Fibroblast of villous mesenchyme (primary cell): ENCODE measurements at regions not wholly inside any gene's neighbourhood (a gene's known extent, or its start where the extent isn't known, plus 50 kb on each side); places are given as distances from the start of the nearest gene placed in this dataset.

Experiments
- DNase-seq: peaks from one replicate; pipeline ENCODE4 v3.0.0-alpha.2; 2010; ENCODE audit warnings: low read depth
- H3K4me3 ChIP-seq: 2 replicates; pipeline ENCODE4 v1.5.1; 2011; ENCODE audit warnings: low read depth, mild to moderate bottlenecking, low read length
- CTCF ChIP-seq: IDR thresholded peaks from 2 replicates; pipeline ENCODE4 v1.5.1; 2012; ENCODE audit warnings: low read depth, mild to moderate bottlenecking, low read length; ENCODE audit not compliant: insufficient read depth

- DNase-seq, result peak; percentile 39
- no peak for TF ChIP-seq CTCF
- no peak overlapping the region for H3K4me3 ChIP-seq
Observed at GRCh38 chr4:11710453-11711093, 281.9 kb upstream of the HS3ST1 start.

- TF ChIP-seq CTCF, result no peak
- H3K4me3 ChIP-seq, result no peak overlapping the region
- DNase-seq, result peak; percentile 3
Observed at GRCh38 chr4:11704186-11704830, 275.6 kb upstream of the HS3ST1 start.

- no peak overlapping the region for H3K4me3 ChIP-seq
- TF ChIP-seq CTCF, result no peak
- no peak for DNase-seq
Observed at GRCh38 chr4:11702886-11703557, 274.3 kb upstream of the HS3ST1 start.

- DNase-seq, result no peak
- no peak for TF ChIP-seq CTCF
- no peak overlapping the region for H3K4me3 ChIP-seq
Observed at GRCh38 chr4:11701966-11702725, 273.5 kb upstream of the HS3ST1 start.

GRCh38 chr4:11700751-11701226 lies 272.1 kb upstream of the HS3ST1 start:
- no peak for TF ChIP-seq CTCF
- DNase-seq, result peak; percentile 70
- no peak overlapping the region for H3K4me3 ChIP-seq

- H3K4me3 ChIP-seq, result no peak overlapping the region
- peak; percentile 42 for DNase-seq
- TF ChIP-seq CTCF, result no peak
Observed at GRCh38 chr4:11698846-11699590, 270.3 kb upstream of the HS3ST1 start.
